Fibroblast of skin of right biceps (primary cell): ENCODE measurements at regions not wholly inside any gene's neighbourhood (a gene's known extent, or its start where the extent isn't known, plus 50 kb on each side); places are given as distances from the start of the nearest gene placed in this dataset.
"Not testable (repeated sequence)": the region's sequence is repeated elsewhere in the genome, so short reads cannot be mapped to it uniquely, and the experiment has no call there.

Experiments
- DNase-seq: peaks from one replicate; pipeline ENCODE4 v3.0.0-alpha.2; 2013

DNA sequence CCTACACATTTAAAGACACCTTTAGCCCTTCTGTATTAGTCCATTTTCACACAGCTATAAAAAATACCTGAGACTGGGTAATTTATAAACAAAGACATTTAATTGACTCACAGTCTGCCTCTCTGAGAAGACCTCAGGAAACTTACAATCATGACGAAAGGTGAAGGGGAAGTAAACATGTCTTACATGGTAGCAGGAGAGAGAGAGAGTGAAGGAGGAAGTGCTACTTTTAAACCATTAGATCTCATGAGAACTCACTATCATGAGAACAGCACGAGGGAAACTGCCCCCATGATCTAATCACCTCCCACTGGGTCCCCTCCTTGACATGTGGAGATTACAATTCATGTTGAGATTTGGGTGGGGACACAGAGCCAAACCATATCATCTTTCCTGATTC, 946.6 kb downstream of the SLC4A3 start:
- no peak for DNase-seq

DNA sequence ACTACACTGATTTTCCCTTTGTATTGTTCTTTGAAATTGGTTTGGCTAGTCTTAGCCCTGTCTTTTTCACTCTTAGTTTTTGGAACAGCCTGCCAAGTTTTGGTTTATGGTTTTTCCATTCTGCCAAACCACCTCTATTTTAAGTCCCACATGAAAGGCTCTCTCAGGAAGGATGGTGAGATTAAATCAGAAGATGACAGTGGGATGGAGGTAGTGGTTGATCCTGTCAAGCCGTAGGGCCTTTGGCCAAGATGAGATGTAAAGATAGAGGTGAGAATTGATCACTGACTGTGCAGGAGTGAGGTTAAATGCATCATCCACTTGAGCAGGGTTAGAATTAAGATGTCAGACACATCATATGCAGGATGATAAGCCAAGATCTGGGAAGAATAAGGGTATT, 948.5 kb downstream of the SLC4A3 start:
- DNase-seq, result peak; percentile 33

GRCh38 chr2:220579452-220579851, 952.0 kb downstream of the SLC4A3 start:
- DNase-seq, result no peak

DNA sequence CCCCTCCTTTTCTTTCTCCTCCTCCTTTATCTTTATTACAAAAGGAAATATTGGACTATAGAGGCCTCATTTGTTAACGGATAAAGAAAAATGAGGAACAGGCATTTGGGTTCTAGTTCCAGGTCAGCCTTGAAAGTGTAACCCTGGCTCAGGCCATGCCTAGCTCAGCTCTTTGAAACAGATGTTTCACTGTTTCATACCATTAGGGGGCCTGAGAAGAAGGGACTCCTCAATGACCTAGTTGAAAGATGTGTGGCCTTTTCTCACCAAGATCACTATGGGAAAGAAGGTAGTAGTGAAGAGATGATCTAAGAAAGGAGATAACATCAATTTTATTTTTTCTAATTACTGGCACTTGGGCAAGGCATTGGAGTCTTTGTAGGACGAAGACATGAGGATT, 952.7 kb downstream of the SLC4A3 start:
- no peak for DNase-seq

DNA sequence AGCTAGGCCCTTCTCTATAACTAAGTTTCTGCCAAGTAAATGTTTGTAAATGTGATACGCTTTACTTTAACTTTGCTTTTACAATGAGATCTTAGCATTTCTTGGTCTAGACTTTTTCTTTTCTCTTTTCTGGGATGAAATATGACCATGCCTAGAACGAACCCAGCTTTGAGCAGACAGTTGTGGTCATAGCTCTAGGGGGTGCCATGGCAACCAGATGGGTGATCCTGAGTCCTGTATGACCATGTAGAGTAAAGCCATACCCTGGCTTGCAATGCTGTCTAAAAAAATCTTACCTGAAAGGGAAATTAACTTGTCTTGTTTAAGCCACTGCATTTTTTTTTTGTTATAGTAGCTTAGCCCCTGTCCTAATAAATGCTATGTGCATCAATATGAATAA, 956.3 kb downstream of the SLC4A3 start:
- DNase-seq, result no peak

- DNase-seq, result peak; percentile 11
These were observed 957.8 kb downstream of the SLC4A3 start for GRCh38 chr2:220585241-220585640.

- no peak for DNase-seq
These were observed 959.6 kb downstream of the SLC4A3 start for GRCh38 chr2:220586980-220587530.

GRCh38 chr2:220588148-220588547, 960.7 kb downstream of the SLC4A3 start:
- no peak for DNase-seq

DNA sequence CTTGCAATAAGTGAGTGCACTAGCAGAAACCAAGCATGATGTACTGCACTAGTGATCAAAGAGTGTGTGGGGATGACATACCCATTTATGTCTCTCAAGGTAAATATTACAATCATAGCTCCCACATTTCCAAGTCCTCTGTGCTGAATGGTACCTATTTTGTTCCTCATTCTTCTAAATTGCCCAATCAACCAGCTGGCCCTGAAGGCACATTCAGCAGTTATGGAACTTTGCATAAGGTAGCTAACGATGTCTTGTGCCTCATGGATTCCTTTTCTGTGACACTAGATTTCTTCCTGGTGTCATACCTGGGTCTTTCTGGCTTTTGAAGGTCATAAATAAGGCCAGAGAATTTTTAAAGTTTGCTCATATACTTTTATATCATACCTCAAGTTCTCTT, 963.0 kb downstream of the SLC4A3 start:
- no peak for DNase-seq

DNA sequence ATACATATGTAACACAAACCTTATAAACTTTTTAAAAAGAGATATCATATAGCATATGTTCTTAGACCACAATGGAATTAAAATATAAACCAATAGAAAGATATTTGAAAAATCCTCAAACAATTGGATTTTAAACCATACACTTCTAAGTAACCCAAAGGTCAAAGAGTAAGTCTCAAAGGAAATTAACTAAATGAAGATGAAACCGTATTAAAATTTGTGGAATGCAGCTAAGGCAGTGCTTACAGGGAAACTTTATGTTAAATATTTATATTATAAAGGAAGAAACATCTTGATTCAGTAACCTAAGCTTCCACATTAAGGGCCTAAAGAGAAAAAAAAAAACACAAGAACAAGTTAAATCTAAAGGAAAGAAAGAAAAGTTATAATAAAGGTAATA, 966.1 kb downstream of the SLC4A3 start:
- DNase-seq, result no peak

- DNase-seq, result no peak
These were observed 970.4 kb downstream of the EPHA4 start for GRCh38 chr2:220601674-220602073.

- not testable (repeated sequence) for DNase-seq
These were observed 959.1 kb downstream of the EPHA4 start for GRCh38 chr2:220613004-220613403.

GRCh38 chr2:220614064-220614463, 958.0 kb downstream of the EPHA4 start:
- no peak for DNase-seq

DNA sequence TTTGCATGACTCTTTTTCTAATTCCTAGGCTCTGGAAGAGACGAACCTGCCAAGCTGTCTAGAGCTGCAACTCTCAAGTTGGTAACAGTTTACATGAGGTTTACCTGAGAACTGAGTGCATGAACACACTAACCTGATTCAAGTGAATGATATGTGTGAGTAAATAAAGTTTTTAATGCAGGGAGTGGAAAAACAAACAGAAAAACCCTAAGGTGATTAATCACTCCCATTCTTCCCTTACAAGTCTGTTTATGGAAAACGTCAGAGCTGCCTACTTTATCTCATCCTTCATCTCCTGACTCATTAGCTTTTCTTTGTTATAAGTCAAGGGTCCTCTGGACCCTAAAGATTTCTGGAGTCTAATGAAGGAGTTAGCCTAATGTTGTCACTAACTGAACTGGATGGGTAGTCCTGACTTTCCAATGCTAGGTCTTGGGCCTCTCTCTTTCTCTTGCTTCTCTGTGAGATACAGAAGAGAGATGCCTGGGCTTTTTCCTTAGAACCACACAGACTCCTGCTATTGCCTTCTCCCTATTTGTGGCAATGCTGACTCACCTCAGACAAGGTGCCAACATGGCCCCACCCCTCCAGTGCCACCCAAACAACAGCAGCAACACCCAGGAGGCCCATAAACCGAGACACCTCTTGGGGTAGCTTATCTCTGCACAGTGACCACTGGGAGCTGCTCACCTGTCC, 952.4 kb downstream of the EPHA4 start:
- no peak for DNase-seq

GRCh38 chr2:220626603-220627002, 945.5 kb downstream of the EPHA4 start:
- DNase-seq, result no peak

DNA sequence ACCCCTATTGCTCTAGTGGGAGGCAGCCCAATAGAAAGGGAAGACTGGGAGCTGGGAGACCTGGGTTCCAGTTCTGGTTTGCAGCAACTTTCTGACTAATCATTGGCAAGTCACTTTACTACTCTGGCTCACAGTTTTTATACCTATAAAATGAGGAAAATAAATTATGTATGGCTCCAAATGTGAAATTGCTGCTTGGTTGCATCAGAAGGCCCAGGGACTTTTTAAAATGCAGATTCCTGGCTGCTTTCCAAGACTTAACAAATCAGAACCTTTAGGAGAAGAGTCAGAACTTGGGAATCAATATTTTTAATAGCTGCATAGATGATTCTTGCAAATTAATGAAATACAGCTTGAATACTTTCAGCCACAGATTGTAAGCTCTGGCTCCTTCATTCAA, 943.9 kb downstream of the EPHA4 start:
- no peak for DNase-seq

GRCh38 chr2:220641137-220641536, 931.0 kb downstream of the EPHA4 start:
- DNase-seq, result no peak

- DNase-seq, result no peak
These were observed 925.7 kb downstream of the EPHA4 start for GRCh38 chr2:220646424-220646823.

GRCh38 chr2:220648628-220649027, 923.5 kb downstream of the EPHA4 start:
- no peak for DNase-seq

DNA sequence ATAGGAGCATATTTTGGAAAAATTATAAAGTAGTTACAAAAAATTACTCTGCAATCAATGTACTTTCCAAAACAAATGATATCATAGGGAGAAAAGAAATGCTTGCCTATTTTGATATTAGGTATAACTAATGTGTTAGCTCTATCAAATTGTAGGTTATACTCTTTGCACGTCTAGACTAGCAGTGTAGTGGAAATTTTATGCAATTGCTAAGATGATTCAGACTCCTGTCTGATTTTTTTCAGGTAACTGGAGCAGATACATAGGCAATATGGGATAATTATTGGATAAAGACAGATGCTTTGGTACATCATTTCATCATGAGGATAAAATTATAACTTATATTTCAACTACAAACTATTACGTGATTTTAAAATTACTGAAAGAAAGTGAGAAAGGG, 918.3 kb downstream of the EPHA4 start:
- DNase-seq, result no peak

GRCh38 chr2:220654322-220654721, 917.8 kb downstream of the EPHA4 start:
- DNase-seq, result no peak

DNA sequence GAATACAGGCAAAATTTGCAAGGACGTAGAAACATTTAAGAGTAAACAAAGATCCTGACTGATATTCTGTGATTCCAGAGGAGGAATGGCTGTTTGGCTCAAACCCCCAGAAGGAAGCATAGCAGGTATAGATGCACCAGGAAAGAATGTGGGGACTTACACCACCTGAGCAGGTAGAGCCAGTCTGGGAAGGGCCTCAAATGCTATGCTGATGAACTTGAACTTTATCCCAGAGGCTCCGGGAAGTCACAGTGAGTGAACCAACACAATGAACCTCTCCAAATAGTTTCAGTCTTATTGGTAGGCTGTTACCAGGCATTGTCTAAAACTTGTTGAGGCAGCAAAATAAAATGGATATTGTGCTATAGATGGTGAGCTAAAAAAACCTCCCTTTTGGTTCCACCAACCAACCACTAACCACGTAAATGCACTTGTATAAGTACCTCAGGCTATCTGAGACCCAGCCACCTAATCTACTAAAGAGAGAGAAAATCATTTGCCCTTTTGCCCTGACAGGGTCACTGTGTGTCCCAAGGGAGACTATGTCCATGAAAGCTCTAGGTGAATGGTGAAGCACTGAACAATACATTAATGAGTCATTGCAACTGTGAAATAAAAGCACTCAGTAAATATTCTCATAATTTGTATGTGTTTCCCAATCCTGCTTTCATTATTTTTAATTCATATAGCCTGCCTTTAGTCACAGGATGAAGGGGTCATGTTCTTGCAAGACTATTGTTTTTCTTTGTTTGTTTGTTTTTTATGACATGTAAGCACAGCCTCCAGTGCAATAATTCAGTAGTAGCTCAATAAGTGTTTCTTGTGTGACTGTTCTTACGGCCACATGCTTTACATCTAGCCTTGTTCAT, 911.6 kb downstream of the EPHA4 start:
- no peak for DNase-seq

- DNase-seq, result no peak
These were observed 909.7 kb downstream of the EPHA4 start for GRCh38 chr2:220662431-220662830.

- DNase-seq, result no peak
These were observed 909.0 kb downstream of the EPHA4 start for GRCh38 chr2:220663065-220663464.
